PC-3 (cell line): ENCODE measurements at regions not wholly inside any gene's neighbourhood (a gene's known extent, or its start where the extent isn't known, plus 50 kb on each side); places are given as distances from the start of the nearest gene placed in this dataset.

Experiments
- ATAC-seq: fragments of 200-7000 bp; cut with Tn5 transposase; 2 replicates; pipeline ENCODE4 v1.9.1; 2020; ENCODE audit warnings: mild to moderate bottlenecking, moderate library complexity
- BruUV-seq: library from RNA; stranded (reverse); fragments of 400-500 nt; replicated peaks from 2 replicates; lab custom pipeline; 2021; lab: Mats Ljungman, UMichigan
- CTCF ChIA-PET: fragments of 300-600 bp; sonication (Branson Sonifier 250); formaldehyde crosslinking; loops from one replicate; lab custom pipeline; 2022; ENCODE audit warnings: antibody characterized with exemption; lab: Charles Lee
- POLR2A ChIA-PET: fragments of 300-600 bp; sonication (Branson Sonifier 250); formaldehyde crosslinking; loops from one replicate; lab custom pipeline; 2022; ENCODE audit warnings: antibody characterized with exemption; ENCODE audit not compliant: unreplicated experiment; lab: Charles Lee
- DNase-seq: peaks from one replicate; pipeline ENCODE4 v3.0.0-alpha.2; 2015
- H2AFZ ChIP-seq: fragments of 300-600 bp; sonication (generic); 2 replicates; pipeline ENCODE4 v1.6.0; 2016; ENCODE audit warnings: antibody characterized with exemption, low read length
- H3F3A ChIP-seq: fragments of 300-600 bp; sonication (generic); one replicate; pipeline ENCODE4 v1.6.0; 2017; ENCODE audit warnings: antibody characterized with exemption, low read length, control low read depth, mild to moderate bottlenecking; ENCODE audit not compliant: unreplicated experiment
- H3K27ac ChIP-seq: fragments of 300-600 bp; sonication (generic); 2 replicates; pipeline ENCODE4 v1.5.1; 2016; ENCODE audit warnings: mild to moderate bottlenecking, low read length
- H3K27me3 ChIP-seq: fragments of 300-600 bp; sonication (generic); 2 replicates; pipeline ENCODE4 v1.6.1; 2016; ENCODE audit warnings: low read length, mixed read lengths
- H3K36me3 ChIP-seq: fragments of 300-600 bp; sonication (generic); 2 replicates; pipeline ENCODE4 v1.6.1; 2016; ENCODE audit warnings: low read depth, mixed run types, low read length, mixed read lengths
- H3K4me1 ChIP-seq: fragments of 300-600 bp; sonication (generic); 2 replicates; pipeline ENCODE4 v1.5.1; 2016; ENCODE audit warnings: low read length; ENCODE audit not compliant: insufficient read depth
- H3K4me2 ChIP-seq: fragments of 300-600 bp; sonication (generic); 2 replicates; pipeline ENCODE4 v1.6.0; 2016; ENCODE audit warnings: low read length
- H3K4me3 ChIP-seq: fragments of 300-600 bp; sonication (generic); 2 replicates; pipeline ENCODE4 v1.5.1; 2016; ENCODE audit warnings: mild to moderate bottlenecking, low read length, mixed read lengths
- H3K79me2 ChIP-seq: fragments of 300-600 bp; sonication (generic); 2 replicates; pipeline ENCODE4 v1.6.1; 2017; ENCODE audit warnings: low read length, mixed read lengths
- H3K9ac ChIP-seq: fragments of 300-600 bp; sonication (generic); 2 replicates; pipeline ENCODE4 v1.6.0; 2016; ENCODE audit warnings: mild to moderate bottlenecking, low read length
- H3K9me2 ChIP-seq: fragments of 300-600 bp; sonication (generic); replicated peaks from 2 replicates; pipeline ENCODE4 v1.6.1; 2016; ENCODE audit warnings: mixed run types, low read length, mixed read lengths
- H3K9me3 ChIP-seq: fragments of 300-600 bp; sonication (generic); 2 replicates; pipeline ENCODE4 v1.6.1; 2016; ENCODE audit warnings: low read length, mixed read lengths
- H4K20me1 ChIP-seq: fragments of 300-600 bp; sonication (generic); 2 replicates; pipeline ENCODE4 v1.6.1; 2016; ENCODE audit warnings: low read length, mixed read lengths
- CTCF ChIP-seq: fragments of 300-600 bp; sonication (generic); conservative IDR thresholded peaks from 2 replicates; pipeline ENCODE4 v1.5.1; 2017; ENCODE audit warnings: antibody characterized with exemption, low read depth, mild to moderate bottlenecking, low read length
- EZH2 ChIP-seq: fragments of 300-600 bp; sonication (generic); IDR thresholded peaks from one replicate; pipeline ENCODE4 v1.6.1; 2017; ENCODE audit warnings: antibody characterized with exemption, mild to moderate bottlenecking, low read length; ENCODE audit not compliant: unreplicated experiment
- EZH2phosphoT487 ChIP-seq: fragments of 300-600 bp; sonication (generic); IDR thresholded peaks from 2 replicates; pipeline ENCODE4 v1.6.1; 2018; ENCODE audit warnings: mild to moderate bottlenecking, antibody characterized with exemption, low read length, borderline replicate concordance
- intact Hi-C: fragments of 100-400 bp; cut with micrococcal nuclease; formaldehyde crosslinking; loops from 2 replicates; pipeline ENCODE4 v1.9.0; 2023

GRCh38 chr2:236688563-236689392 is 119.2 kb downstream of the ACKR3 start:
- H3K9me3 ChIP-seq: no peaks in the 10 kb centered on the region
- intact Hi-C loops: no loop called here
- no peaks in the 10 kb centered on the region for H3K4me1 ChIP-seq
- H2AFZ ChIP-seq: no peak overlapping the region
- H3K36me3 ChIP-seq: no peaks in the 10 kb centered on the region
- H3K27ac ChIP-seq: no peak overlapping the region
- H3F3A ChIP-seq: no peaks in the 10 kb centered on the region
- no peak overlapping the region for H3K4me2 ChIP-seq
- no peak overlapping the region for H3K9ac ChIP-seq
- no peak overlapping the region for H3K4me3 ChIP-seq
- no peaks in the 10 kb centered on the region for H4K20me1 ChIP-seq
- ATAC-seq: no peak
- TF ChIP-seq CTCF: no peak
- TF ChIP-seq EZH2phosphoT487: no peak
- TF ChIP-seq EZH2: no peak
- ChIA-PET POLR2A (no interaction called here), CTCF (no interaction called here)
- no peaks in the 10 kb centered on the region for H3K27me3 ChIP-seq
- no peaks in the 10 kb centered on the region for H3K9me2 ChIP-seq
- DNase-seq: no peak
- no peaks in the 10 kb centered on the region for H3K79me2 ChIP-seq
- BruUV-seq: no TSS peak

DNA sequence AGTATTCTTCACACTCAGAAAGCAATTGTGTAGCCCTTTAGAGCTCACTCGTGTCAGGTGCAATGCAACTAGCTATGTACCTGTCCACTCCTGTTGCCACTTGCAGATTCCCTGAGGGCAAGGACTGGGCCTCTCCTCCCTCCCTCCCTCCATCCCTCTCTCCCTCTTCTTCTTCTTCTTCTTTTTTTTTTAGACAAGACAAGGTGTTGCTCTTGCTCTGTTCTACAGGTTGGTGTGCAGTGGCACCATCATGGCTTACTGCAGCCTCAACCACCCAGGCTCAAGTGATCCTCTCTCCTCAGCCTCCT is 119.7 kb downstream of the ACKR3 start:
- no peaks in the 10 kb centered on the region for H3K9me3 ChIP-seq
- POLR2A ChIA-PET: no interaction called here
- no peaks in the 10 kb centered on the region for H3K36me3 ChIP-seq
- H3K27ac ChIP-seq: no peak overlapping the region
- H3F3A ChIP-seq: no peaks in the 10 kb centered on the region
- intact Hi-C loops: no loop called here
- no peak overlapping the region for H2AFZ ChIP-seq
- H3K4me1 ChIP-seq: no peaks in the 10 kb centered on the region
- no peak for ATAC-seq
- H3K79me2 ChIP-seq: no peaks in the 10 kb centered on the region
- H3K9me2 ChIP-seq: no peaks in the 10 kb centered on the region
- H3K4me3 ChIP-seq: no peak overlapping the region
- no peaks in the 10 kb centered on the region for H3K27me3 ChIP-seq
- CTCF ChIA-PET: no interaction called here
- no peaks in the 10 kb centered on the region for H4K20me1 ChIP-seq
- no peak for DNase-seq
- TF ChIP-seq EZH2phosphoT487 (no peak), EZH2 (no peak), CTCF (no peak)
- BruUV-seq: no TSS peak
- no peak overlapping the region for H3K9ac ChIP-seq
- no peak overlapping the region for H3K4me2 ChIP-seq

DNA sequence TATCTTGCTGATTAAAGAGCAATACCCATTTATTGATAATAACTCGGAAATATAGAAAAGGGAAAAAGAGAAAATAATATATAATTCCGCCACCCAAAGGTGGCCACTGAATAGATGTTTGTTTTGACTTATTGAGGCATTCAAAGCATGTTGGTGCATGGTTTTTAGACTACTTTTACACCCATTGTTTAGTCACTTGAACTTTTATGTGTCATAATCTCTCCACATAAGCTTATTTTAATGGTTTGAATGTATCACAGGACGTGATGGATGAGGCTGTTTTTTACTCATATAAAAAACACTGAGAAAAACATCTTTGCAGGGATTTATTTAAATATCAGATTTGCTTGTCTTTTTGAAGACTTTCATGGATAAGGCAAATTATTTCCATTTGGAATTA is 120.4 kb downstream of the ACKR3 start:
- POLR2A ChIA-PET: no interaction called here
- Histone ChIP-seq H3K79me2 (no peaks in the 10 kb centered on the region), H3K9me2 (no peaks in the 10 kb centered on the region), H3K9me3 (no peaks in the 10 kb centered on the region), H3K4me3 (no peak overlapping the region), H3K4me1 (no peaks in the 10 kb centered on the region), H3K9ac (no peak overlapping the region), H3K27me3 (no peaks in the 10 kb centered on the region), H2AFZ (no peak overlapping the region), H4K20me1 (no peaks in the 10 kb centered on the region), H3F3A (no peaks in the 10 kb centered on the region), H3K4me2 (no peak overlapping the region), H3K36me3 (no peaks in the 10 kb centered on the region), H3K27ac (no peak overlapping the region)
- DNase-seq: no peak
- BruUV-seq: no TSS peak
- ATAC-seq: no peak
- CTCF ChIA-PET: no interaction called here
- no peak for TF ChIP-seq EZH2phosphoT487
- TF ChIP-seq EZH2: no peak
- no peak for TF ChIP-seq CTCF
- intact Hi-C loops: no loop called here
